ENCODE measurements at regions not wholly inside any gene's neighbourhood (a gene's known extent, or its start where the extent isn't known, plus 50 kb on each side); places are given as distances from the start of the nearest gene placed in this dataset.

- no peak for TF ChIP-seq CTCF (conservative IDR thresholded peaks at IDR 0.05 in 1 of 2, IDR thresholded peaks at IDR 0.05 in 1 of 2; ENCODE audit: extremely low read depth in 1 of 2, insufficient read depth in 1 of 2, low read depth in 1 of 2, low read length in 2 of 2)
- no peak for TF ChIP-seq EZH2 (IDR thresholded peaks at IDR 0.05; ENCODE audit: borderline replicate concordance, low read length)
Measured at GRCh38 chr2:16570516-16570915, 95.1 kb downstream of the CYRIA start.
